ENCODE measurements at regions not wholly inside any gene's neighbourhood (a gene's known extent, or its start where the extent isn't known, plus 50 kb on each side); places are given as distances from the start of the nearest gene placed in this dataset.
A peak's percentile ranks its signal among the peaks of the same experiment; 100 is the strongest.

- intact Hi-C loops (cut with micrococcal nuclease; ENCODE audit: unreplicated experiment): no loop called here
- Histone ChIP-seq H3K27ac (ENCODE audit: low read depth, low read length, poor library complexity, severe bottlenecking) (no peak overlapping the region), H3K9me3 (ENCODE audit: low read depth, low read length, poor library complexity, severe bottlenecking) (no peaks in the 10 kb centered on the region), H3K4me1 (ENCODE audit: insufficient read depth, low read length, poor library complexity, severe bottlenecking) (peaks cover 21% of the 10 kb centered on the region), H3K27me3 (replicated peaks; ENCODE audit: insufficient read depth, low read depth, low read length, poor library complexity) (peaks cover 15% of the 10 kb centered on the region), H3K4me3 (ENCODE audit: low read depth, low read length, poor library complexity, severe bottlenecking) (no peak overlapping the region), H3K36me3 (ENCODE audit: insufficient read depth, low read length, poor library complexity, severe bottlenecking) (no peaks in the 10 kb centered on the region)
- BruUV-seq (replicated peaks): no TSS peak
- ChIA-PET CTCF (no interaction called here), POLR2A (ENCODE audit: low non-redundant PET) (no interaction called here)
- TF ChIP-seq CTCF (conservative IDR thresholded peaks at IDR 0.05; ENCODE audit: low read depth, low read length): no peak
- TF ChIP-seq EZH2 (IDR thresholded peaks at IDR 0.05; ENCODE audit: borderline replicate concordance, low read depth, low read length, poor library complexity, severe bottlenecking): no peak
- DNase-seq (ENCODE audit: low spot score): no peak
These were observed 266.6 kb downstream of the ADGRD1 start for GRCh38 chr12:131220331-131220685.

GRCh38 chr12:131221061-131221956, 267.6 kb downstream of the ADGRD1 start:
- POLR2A ChIA-PET (ENCODE audit: low non-redundant PET): no interaction called here
- intact Hi-C loops (cut with micrococcal nuclease; ENCODE audit: unreplicated experiment): no loop called here
- no peak for DNase-seq (ENCODE audit: low spot score)
- Histone ChIP-seq H3K36me3 (ENCODE audit: insufficient read depth, low read length, poor library complexity, severe bottlenecking) (no peaks in the 10 kb centered on the region), H3K27me3 (replicated peaks; ENCODE audit: insufficient read depth, low read depth, low read length, poor library complexity) (peaks cover 12% of the 10 kb centered on the region), H3K4me1 (ENCODE audit: insufficient read depth, low read length, poor library complexity, severe bottlenecking) (peaks cover 21% of the 10 kb centered on the region), H3K4me3 (ENCODE audit: low read depth, low read length, poor library complexity, severe bottlenecking) (no peak overlapping the region), H3K27ac (ENCODE audit: low read depth, low read length, poor library complexity, severe bottlenecking) (peak overlapping the region; percentile 16), H3K9me3 (ENCODE audit: low read depth, low read length, poor library complexity, severe bottlenecking) (no peaks in the 10 kb centered on the region)
- no peak for TF ChIP-seq CTCF (conservative IDR thresholded peaks at IDR 0.05; ENCODE audit: low read depth, low read length)
- CTCF ChIA-PET: no interaction called here
- BruUV-seq (replicated peaks): no TSS peak

GRCh38 chr12:131221957-131222328, 268.2 kb downstream of the ADGRD1 start:
- DNase-seq (ENCODE audit: low spot score): no peak
- Histone ChIP-seq H3K27ac (ENCODE audit: low read depth, low read length, poor library complexity, severe bottlenecking) (no peak overlapping the region), H3K4me1 (ENCODE audit: insufficient read depth, low read length, poor library complexity, severe bottlenecking) (peaks cover 21% of the 10 kb centered on the region), H3K9me3 (ENCODE audit: low read depth, low read length, poor library complexity, severe bottlenecking) (no peaks in the 10 kb centered on the region), H3K4me3 (ENCODE audit: low read depth, low read length, poor library complexity, severe bottlenecking) (no peak overlapping the region), H3K27me3 (replicated peaks; ENCODE audit: insufficient read depth, low read depth, low read length, poor library complexity) (peaks cover 12% of the 10 kb centered on the region), H3K36me3 (ENCODE audit: insufficient read depth, low read length, poor library complexity, severe bottlenecking) (no peaks in the 10 kb centered on the region)
- no TSS peak for BruUV-seq (replicated peaks)
- POLR2A ChIA-PET (ENCODE audit: low non-redundant PET): no interaction called here
- TF ChIP-seq EZH2 (IDR thresholded peaks at IDR 0.05; ENCODE audit: borderline replicate concordance, low read depth, low read length, poor library complexity, severe bottlenecking) (no peak), CTCF (conservative IDR thresholded peaks at IDR 0.05; ENCODE audit: low read depth, low read length) (no peak)
- CTCF ChIA-PET: no interaction called here
- intact Hi-C loops (cut with micrococcal nuclease; ENCODE audit: unreplicated experiment): no loop called here
